GM19035 (cell line): ENCODE measurements at regions not wholly inside any gene's neighbourhood (a gene's known extent, or its start where the extent isn't known, plus 50 kb on each side); places are given as distances from the start of the nearest gene placed in this dataset.

ENCODE experiments used
- ATAC-seq: cut with Tn5 transposase; IDR thresholded peaks from one replicate; pipeline ENCODE4 v1.9.1; 2021; ENCODE audit not compliant: unreplicated experiment

DNA sequence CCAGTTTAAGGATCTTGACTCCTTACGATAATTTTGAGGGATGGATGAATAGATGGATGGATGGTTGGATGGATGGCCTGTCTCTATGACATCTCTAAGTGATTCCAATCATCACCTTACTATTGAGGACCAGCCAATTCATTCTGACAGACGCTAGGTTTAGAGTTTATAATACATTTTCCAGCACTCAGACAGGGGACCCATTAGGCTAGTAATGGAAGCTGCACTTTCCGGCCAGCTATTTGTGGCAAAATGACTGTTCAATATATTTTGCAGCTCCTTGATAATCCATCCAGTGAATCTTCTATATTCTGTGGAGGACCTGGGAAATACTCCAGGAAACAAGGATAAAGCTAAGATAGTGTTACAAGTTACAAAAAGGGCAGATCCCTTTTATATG is 262.9 kb downstream of the TDRD15 start:
- ATAC-seq, result no peak

GRCh38 chr2:21392649-21393048 is 268.9 kb downstream of the TDRD15 start:
- no peak for ATAC-seq

GRCh38 chr2:21393173-21393572 is 269.4 kb downstream of the TDRD15 start:
- ATAC-seq, result no peak

DNA sequence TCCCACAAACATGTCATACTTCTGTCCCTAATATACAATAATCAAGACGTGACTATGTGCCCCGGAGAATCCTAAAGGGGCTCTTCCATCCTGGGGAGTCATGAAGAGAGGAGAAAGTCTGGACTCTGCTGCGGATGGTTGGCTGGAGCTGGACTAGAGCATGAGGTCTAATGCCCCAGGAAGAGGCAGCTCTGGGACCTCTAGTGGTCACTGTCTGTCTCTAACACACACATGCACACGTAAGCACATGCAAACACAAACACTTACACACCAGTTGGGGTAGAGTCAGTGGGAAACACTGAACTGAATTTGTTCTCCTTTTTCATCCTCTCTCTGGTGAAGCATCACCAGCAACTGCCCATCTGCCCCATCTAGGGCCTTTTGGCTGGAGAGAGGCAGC is 271.6 kb downstream of the TDRD15 start:
- no peak for ATAC-seq

- no peak for ATAC-seq
Measured at GRCh38 chr2:21396252-21396651, 272.5 kb downstream of the TDRD15 start.

DNA sequence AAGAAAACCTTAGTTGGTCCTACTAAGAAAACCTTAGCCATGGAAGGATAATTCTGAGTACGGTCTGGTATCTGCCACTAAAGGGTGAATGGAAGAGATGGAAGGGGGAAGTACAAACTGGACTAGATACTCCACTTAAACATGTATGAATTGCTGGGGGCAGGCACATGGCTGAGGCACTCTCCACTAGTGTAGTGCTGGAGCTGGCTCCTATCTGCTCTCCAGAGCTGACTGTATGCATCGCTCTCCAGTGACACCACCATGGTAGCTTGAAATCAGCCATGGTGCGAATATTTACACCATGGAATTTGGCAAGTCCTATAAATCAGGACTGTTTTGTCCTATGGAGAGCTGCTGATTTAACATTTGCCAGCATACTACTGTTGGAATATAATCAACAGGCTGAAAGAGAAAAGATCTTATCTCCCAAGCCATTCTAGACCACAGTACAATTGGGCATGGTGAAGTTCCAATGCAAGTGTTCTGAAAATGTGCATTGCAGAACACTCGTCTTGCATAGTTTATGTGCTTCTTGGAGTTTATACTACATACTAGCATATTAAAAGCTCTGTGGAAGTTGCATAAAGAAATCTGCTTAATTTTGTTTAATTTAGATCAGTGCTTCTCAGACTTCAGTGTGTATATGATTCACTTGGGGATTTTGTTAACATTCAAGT is 277.4 kb downstream of the TDRD15 start:
- ATAC-seq, result no peak

- ATAC-seq, result no peak
Measured at GRCh38 chr2:21404137-21404536, 280.4 kb downstream of the TDRD15 start.

DNA sequence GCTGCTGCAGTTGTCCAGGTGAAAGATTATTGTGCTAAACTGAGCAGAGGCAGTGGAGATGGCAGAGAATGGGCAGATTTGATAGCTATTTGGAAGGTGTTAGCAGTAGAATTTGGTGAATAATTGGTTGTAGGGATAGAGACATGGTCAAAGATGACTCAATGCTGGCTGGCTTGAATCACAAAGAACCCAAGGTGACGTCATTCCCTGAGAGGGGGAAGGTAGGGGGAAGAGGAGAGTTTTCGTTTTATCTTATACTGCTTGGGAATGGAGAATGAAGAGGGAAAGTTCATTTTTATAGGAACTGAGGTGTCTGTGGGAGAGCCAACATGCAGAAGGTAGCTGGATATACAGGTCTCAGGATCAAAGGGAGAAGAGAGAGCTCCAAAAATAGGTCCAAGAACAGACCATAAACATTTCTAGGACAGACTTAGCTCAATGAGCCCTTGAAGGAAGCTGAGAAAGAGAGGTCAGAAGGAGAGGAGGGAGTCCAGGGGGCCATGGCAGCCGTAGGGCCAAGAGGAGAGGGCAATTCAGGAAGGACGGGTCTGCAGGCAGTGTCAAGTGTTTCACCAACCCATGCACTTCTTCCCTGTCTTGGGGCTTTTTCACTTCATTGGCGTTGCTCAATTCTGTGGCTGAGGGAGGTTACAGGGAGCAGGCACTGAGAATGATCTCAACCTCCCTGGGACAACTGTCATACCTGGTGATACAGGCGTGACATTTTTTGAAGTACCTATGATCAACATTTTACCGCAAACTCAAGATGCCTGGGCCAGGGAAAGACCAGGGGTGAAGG is 281.3 kb downstream of the TDRD15 start:
- ATAC-seq, result no peak

GRCh38 chr2:21406386-21406785 is 282.6 kb downstream of the TDRD15 start:
- ATAC-seq, result no peak

DNA sequence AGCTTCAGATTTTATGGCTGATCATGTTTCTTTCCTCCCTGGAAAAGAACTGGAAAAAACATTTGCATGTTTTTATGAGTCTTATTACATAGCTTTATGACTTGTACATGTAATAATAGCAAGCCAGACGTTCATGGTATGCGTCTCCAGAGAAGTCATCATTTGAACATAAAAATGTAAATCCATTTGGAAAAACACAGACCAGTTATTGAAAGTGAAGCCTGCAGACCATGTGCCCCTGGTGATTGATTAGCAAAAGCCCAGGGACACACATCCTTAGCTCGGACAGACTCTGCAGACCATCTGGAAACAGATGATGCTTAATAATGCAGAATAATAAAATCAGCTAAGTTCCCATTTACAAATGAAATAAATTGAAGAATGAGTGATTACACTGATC is 283.1 kb downstream of the TDRD15 start:
- ATAC-seq, result no peak

DNA sequence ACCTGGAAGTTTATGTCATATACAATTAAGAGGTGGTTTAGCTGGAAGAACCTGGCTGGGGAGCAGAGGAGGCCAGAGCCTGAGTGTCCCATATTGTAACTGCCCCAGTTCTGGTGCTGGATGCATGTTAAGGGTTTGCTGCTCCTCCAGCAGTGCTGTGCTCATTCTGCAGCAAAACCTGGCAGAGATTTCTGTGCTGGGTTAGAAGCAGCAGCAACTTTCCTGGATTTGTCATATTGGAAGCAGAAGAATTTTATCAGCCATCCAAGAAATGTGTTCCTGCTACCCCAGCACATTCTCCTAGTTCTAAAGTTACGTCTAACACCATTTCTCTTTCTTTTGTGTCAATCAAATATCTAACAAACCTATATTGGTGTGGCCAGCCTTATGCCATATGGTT is 284.1 kb downstream of the TDRD15 start:
- ATAC-seq, result no peak

GRCh38 chr2:21411741-21412140 is 288.0 kb downstream of the TDRD15 start:
- ATAC-seq, result no peak

GRCh38 chr2:21412944-21413443 is 289.2 kb downstream of the TDRD15 start:
- no peak for ATAC-seq

DNA sequence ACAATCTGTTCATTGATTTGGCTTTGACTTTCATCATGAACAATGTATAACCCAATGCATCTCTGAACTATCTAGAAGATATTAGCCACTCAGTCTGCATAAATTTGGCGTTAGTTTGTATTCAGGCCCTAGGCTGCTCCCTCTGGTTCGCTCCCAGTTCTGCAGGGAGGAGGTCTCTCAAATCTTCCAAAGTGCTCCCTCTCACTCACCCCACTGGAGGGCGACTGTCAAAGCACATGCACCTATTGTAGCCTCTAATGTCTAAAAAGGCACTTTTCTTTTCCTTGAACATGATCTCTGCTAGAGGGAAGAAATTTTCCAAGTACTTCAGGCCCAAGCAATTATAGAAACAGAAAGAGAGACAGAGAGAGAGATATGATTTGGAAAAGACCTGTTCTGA is 291.5 kb downstream of the TDRD15 start:
- ATAC-seq, result no peak

GRCh38 chr2:21416226-21416625 is 292.5 kb downstream of the TDRD15 start:
- ATAC-seq, result no peak

DNA sequence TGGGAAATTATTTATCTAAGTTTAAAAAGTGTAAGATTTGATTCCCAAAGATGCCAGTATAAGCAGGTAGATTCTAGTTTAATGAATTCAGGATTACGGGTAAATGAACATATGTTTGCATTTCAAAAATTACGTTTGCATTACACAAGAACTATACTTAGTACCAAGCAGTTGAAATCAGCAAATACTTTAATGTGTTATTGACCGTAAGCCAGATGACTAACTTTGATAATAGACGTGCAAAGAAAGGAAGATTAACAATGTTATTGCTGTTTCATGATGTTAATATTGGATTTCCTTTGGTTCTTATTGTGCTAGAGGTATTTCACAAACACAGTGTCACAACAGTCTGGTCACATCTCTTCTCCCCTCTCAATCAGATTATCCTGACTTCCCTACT is 294.7 kb downstream of the TDRD15 start:
- ATAC-seq, result no peak

- ATAC-seq, result no peak
Measured at GRCh38 chr2:21420553-21421335, 297.0 kb downstream of the TDRD15 start.

GRCh38 chr2:21422050-21422449 is 298.3 kb downstream of the TDRD15 start:
- ATAC-seq, result no peak

GRCh38 chr2:21422724-21423522 is 299.2 kb downstream of the TDRD15 start:
- no peak for ATAC-seq

DNA sequence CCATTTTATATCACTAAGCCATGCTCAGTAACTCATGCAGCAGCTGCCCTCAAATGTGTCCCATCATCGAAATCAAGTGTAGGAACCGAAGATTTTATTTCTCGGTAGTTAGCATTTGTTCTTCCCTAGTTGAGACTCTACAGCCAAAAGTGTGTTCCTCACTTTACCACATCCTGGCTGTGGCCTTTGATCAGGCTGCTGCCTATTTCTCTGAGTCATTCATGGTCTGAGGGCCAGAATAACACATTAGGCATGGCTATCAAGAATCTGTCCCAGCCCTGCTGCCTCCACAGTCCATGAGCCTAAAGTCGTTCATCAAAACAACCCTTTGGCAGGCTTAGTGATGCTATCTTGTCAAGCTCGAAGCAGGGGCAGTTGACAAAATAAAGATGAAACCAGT is 300.1 kb downstream of the TDRD15 start:
- no peak for ATAC-seq

DNA sequence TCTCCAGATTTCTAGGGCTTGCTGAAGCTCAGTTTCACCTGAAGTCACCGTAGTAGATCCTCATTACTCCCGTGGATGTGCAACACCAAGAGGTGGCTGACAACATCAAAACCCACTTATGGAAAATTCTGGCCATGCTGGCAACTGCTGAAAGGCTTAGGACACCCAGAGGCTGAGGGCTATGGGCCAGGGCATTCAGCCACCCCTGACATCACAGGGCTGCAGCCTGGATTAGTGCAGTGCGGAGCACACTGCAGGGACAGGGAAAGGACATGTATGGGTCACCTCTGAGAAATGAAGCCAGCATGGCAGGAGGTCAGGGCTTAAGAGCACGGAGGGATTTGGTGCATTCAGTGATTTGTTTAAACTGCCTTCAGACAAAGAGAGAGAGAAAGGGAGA is 300.6 kb downstream of the TDRD15 start:
- ATAC-seq, result no peak
